B cell (primary cell): ENCODE measurements at regions not wholly inside any gene's neighbourhood (a gene's known extent, or its start where the extent isn't known, plus 50 kb on each side); places are given as distances from the start of the nearest gene placed in this dataset.

Source experiments
- CTCF ChIP-seq: fragments of 200-600 bp; IDR thresholded peaks from one replicate; pipeline ENCODE4 v1.8.0; 2022; ENCODE audit warnings: antibody characterized with exemption, mild to moderate bottlenecking
- EZH2 ChIP-seq: IDR thresholded peaks from 2 replicates; pipeline ENCODE4 v1.6.1; 2012; ENCODE audit warnings: borderline replicate concordance, low read depth, mild to moderate bottlenecking, moderate library complexity, low read length; ENCODE audit not compliant: insufficient read depth, poor library complexity, severe bottlenecking

- TF ChIP-seq CTCF (no peak), EZH2 (no peak)
Measured at GRCh38 chr12:42981379-42981778, 391.8 kb upstream of the PRICKLE1 start.
